ENCODE measurements at regions not wholly inside any gene's neighbourhood (a gene's known extent, or its start where the extent isn't known, plus 50 kb on each side); places are given as distances from the start of the nearest gene placed in this dataset.

DNA sequence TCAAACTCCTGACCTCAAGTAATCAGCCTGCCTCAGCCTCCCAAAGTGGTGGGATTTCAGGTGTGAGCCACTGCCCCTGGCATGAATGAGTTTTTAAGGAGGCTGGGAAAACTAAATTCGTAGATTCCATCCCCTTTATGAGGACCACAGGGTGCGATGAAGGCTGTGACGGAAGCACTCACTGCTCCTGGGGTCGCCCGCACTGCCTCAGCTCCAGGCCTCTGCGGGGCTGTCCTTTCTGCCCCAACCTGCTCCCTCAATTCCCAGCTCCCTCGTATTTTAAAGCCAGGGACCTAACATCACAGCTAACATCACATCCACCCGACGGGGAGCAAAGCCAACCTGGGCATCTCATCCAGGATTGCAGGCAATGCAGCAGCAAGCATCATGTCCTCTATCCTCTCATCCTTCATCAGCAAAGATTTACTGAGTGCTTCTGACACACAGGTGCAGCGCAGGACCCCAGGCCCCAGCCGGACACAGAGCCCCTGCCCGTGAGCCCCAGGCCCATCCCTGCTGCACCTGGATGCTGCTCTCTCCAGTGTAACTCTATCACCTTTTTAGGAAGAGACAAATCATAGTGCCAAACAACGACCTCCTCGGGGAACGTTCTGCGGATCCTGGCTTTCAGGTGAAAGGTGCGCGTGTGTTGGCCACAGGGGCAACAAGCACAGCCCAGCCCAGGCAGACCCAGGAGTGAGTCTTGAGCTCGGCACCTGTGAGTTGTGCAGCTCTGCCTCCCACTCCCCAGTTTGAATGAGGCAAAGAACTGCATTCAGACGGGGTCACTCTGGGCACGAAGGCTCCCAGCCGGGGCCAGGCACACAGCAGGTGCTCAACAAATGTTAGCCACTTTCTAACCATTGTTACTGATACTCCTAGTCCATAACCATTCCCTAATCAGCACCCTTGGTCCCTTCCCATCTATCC, 134.3 kb downstream of the CRYBB2 start (continued):
- TF ChIP-seq SP4 (CRISPR knock-in tag; IDR thresholded peaks at IDR 0.05): no peak
- no peak for TF ChIP-seq TCF12 (IDR thresholded peaks at IDR 0.05)
- no peak for TF ChIP-seq TCF12 (CRISPR knock-in tag; IDR thresholded peaks at IDR 0.05)

DNA sequence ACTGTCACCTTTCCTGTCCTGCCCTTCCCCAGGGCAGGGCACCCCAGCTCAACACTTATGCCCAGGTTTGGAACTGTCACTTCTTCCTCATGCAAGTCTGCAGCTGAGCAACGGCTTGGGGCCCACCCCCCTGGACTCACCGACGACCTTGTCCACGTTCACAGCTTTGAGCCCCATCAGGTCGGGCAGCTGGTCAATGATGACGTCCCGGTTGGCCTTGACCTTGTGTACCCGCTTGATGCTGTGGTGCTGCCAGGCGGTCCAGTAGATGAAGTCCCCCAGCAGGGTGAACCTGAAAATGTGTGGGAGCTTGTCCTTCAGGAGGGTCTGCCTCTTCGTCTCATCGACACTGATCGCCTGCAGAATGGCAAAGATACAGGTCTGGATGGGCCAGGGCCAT, 135.0 kb downstream of the CRYBB2 start:
- in situ Hi-C loops (cut with HindIII; ENCODE audit: extremely low pct_ligation_motif_present, low pct_unique_long_range_greater_than_20kb): no loop called here
- Histone ChIP-seq H3K4me1 (ENCODE audit: insufficient read depth, low read length) (no peaks in the 10 kb centered on the region), H4K20me1 (ENCODE audit: insufficient read depth, low read length) (no peaks in the 10 kb centered on the region), H3K9me3 (ENCODE audit: low read length) (no peaks in the 10 kb centered on the region), H3K27ac (ENCODE audit: extremely low read length, insufficient read depth, low read length) (no peak overlapping the region), H3K27me3 (ENCODE audit: control insufficient read depth in 1 of 2, insufficient read depth in 2 of 2, low read length in 2 of 2) (no peaks in the 10 kb centered on the region), H3K79me2 (ENCODE audit: insufficient read depth, low read length) (no peaks in the 10 kb centered on the region), H3K36me3 (replicated peaks in 1 of 2; ENCODE audit: control insufficient read depth in 1 of 2, insufficient read depth in 2 of 2, low read length in 2 of 2) (peaks cover 32 to 88% of the 10 kb centered on the region in 2 experiments), H2AFZ (ENCODE audit: low read length) (no peak overlapping the region), H3K4me2 (ENCODE audit: low read depth, low read length) (no peak overlapping the region), H3K4me3 (replicated peaks in 1 of 3; ENCODE audit: insufficient read depth in 1 of 3, low read depth in 2 of 3, low read length in 3 of 3) (no peak overlapping the region), H3K9ac (ENCODE audit: insufficient read depth, low read depth, low read length) (no peak overlapping the region)
- 86% methylated on average over 6 of the region's 12 CpGs for WGBS (ENCODE audit: low lambda C conversion rate)
- intact Hi-C loops (cut with micrococcal nuclease; ENCODE audit: unreplicated experiment): no loop called here
- DNase-seq (ENCODE audit: low spot score) (no peak), ATAC-seq (no peak), FAIRE-seq (no peak)
- BruUV-seq (replicated peaks): no TSS peak
- TF ChIP-seq SSRP1 (CRISPR knock-in tag; IDR thresholded peaks at IDR 0.05) (no peak), FOSL1 (CRISPR knock-in tag; IDR thresholded peaks at IDR 0.05; ENCODE audit: borderline replicate concordance) (no peak), RORA (CRISPR knock-in tag; IDR thresholded peaks at IDR 0.05) (no peak), ZNF703 (CRISPR knock-in tag; IDR thresholded peaks at IDR 0.05; ENCODE audit: borderline replicate concordance) (no peak), GATAD2A (CRISPR knock-in tag; IDR thresholded peaks at IDR 0.05) (no peak), ZNF33A (CRISPR knock-in tag; IDR thresholded peaks at IDR 0.05; ENCODE audit: borderline replicate concordance) (no peak), ZNF274 (CRISPR knock-in tag; IDR thresholded peaks at IDR 0.05) (no peak), NRL (CRISPR knock-in tag; IDR thresholded peaks at IDR 0.05; ENCODE audit: borderline replicate concordance) (no peak), RXRA (CRISPR knock-in tag; IDR thresholded peaks at IDR 0.05) (no peak), HDAC6 (IDR thresholded peaks at IDR 0.05; ENCODE audit: low read depth, low read length) (no peak), RFXAP (CRISPR knock-in tag; IDR thresholded peaks at IDR 0.05; ENCODE audit: borderline replicate concordance) (no peak), THAP11 (CRISPR knock-in tag; IDR thresholded peaks at IDR 0.05) (no peak), ZNF335 (CRISPR knock-in tag; IDR thresholded peaks at IDR 0.05) (no peak), NR3C1 (CRISPR knock-in tag; IDR thresholded peaks at IDR 0.05) (no peak), ZNF616 (CRISPR knock-in tag; IDR thresholded peaks at IDR 0.05; ENCODE audit: low read depth) (no peak), KLF9 (CRISPR knock-in tag; IDR thresholded peaks at IDR 0.05; ENCODE audit: low read depth) (no peak), ONECUT2 (CRISPR knock-in tag; IDR thresholded peaks at IDR 0.05) (no peak), PPARG (CRISPR knock-in tag; conservative IDR thresholded peaks at IDR 0.05) (no peak)
- TF ChIP-seq, protein P1, sequence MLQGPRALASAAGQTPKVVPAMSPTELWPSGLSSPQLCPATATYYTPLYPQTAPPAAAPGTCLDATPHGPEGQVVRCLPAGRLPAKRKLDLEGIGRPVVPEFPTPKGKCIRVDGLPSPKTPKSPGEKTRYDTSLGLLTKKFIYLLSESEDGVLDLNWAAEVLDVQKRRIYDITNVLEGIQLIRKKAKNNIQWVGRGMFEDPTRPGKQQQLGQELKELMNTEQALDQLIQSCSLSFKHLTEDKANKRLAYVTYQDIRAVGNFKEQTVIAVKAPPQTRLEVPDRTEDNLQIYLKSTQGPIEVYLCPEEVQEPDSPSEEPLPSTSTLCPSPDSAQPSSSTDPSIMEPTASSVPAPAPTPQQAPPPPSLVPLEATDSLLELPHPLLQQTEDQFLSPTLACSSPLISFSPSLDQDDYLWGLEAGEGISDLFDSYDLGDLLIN (CRISPR knock-in tag; IDR thresholded peaks at IDR 0.05; ENCODE audit: borderline replicate concordance): no peak
- ChIA-PET POLR2A (no interaction called here), CTCF (ENCODE audit: low intra/inter-chr PET ratio, low total read pairs) (no interaction called here)

Data from HepG2 (cell line).